ENCODE measurements at regions not wholly inside any gene's neighbourhood (a gene's known extent, or its start where the extent isn't known, plus 50 kb on each side); places are given as distances from the start of the nearest gene placed in this dataset.
"Not testable (repeated sequence)": the region's sequence is repeated elsewhere in the genome, so short reads cannot be mapped to it uniquely, and the experiment has no call there.

DNA sequence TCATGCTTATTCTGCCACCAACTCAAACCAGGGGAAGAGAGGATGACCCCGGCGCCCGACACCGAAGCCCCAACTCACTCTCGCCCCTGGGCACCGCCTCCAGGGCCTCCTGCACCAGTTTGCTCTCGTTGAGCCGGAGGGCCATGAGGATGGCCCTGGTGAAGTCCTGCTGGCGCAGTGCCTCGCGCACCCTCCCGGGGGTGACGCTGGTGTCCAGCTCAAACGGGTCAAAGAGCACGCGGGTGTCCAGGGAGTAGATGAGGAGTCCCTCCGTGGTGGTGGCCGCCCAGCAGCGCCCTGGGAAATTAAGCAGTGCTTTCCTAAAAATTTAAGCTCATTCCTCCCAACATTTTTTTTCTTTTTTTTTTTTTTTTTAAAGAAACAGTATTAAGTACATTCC is 5387.6 kb upstream of the TPTE start:
- not testable (repeated sequence) for TF ChIP-seq POLR2A (IDR thresholded peaks at IDR 0.05; ENCODE audit: low read depth); POLR2AphosphoS5 (IDR thresholded peaks at IDR 0.05)
- TF ChIP-seq, protein P1, sequence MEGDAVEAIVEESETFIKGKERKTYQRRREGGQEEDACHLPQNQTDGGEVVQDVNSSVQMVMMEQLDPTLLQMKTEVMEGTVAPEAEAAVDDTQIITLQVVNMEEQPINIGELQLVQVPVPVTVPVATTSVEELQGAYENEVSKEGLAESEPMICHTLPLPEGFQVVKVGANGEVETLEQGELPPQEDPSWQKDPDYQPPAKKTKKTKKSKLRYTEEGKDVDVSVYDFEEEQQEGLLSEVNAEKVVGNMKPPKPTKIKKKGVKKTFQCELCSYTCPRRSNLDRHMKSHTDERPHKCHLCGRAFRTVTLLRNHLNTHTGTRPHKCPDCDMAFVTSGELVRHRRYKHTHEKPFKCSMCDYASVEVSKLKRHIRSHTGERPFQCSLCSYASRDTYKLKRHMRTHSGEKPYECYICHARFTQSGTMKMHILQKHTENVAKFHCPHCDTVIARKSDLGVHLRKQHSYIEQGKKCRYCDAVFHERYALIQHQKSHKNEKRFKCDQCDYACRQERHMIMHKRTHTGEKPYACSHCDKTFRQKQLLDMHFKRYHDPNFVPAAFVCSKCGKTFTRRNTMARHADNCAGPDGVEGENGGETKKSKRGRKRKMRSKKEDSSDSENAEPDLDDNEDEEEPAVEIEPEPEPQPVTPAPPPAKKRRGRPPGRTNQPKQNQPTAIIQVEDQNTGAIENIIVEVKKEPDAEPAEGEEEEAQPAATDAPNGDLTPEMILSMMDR (IDR thresholded peaks at IDR 0.05), result not testable (repeated sequence)

Data from esophagus muscularis mucosa (tissue), 3 donors.